GM18868 (cell line): ENCODE measurements at regions not wholly inside any gene's neighbourhood (a gene's known extent, or its start where the extent isn't known, plus 50 kb on each side); places are given as distances from the start of the nearest gene placed in this dataset.

ENCODE experiments used
- ATAC-seq: cut with Tn5 transposase; IDR thresholded peaks from one replicate; pipeline ENCODE4 v1.9.1; 2021; ENCODE audit warnings: mild to moderate bottlenecking, moderate library complexity; ENCODE audit not compliant: unreplicated experiment

- no peak for ATAC-seq
These were observed 131.4 kb downstream of the UCHL1 start for GRCh38 chr4:41388080-41388479.

- no peak for ATAC-seq
These were observed 132.6 kb downstream of the UCHL1 start for GRCh38 chr4:41389356-41389755.

GRCh38 chr4:41390661-41391060, 133.9 kb downstream of the UCHL1 start:
- no peak for ATAC-seq

GRCh38 chr4:41391271-41391670, 134.5 kb downstream of the UCHL1 start:
- ATAC-seq = no peak

GRCh38 chr4:41394481-41394894, 137.8 kb downstream of the UCHL1 start:
- no peak for ATAC-seq

- no peak for ATAC-seq
These were observed 139.5 kb downstream of the UCHL1 start for GRCh38 chr4:41396214-41396613.

- ATAC-seq = no peak
These were observed 140.1 kb downstream of the UCHL1 start for GRCh38 chr4:41396869-41397268.

- no peak for ATAC-seq
These were observed 138.7 kb upstream of the LIMCH1 start for GRCh38 chr4:41399231-41399630.

GRCh38 chr4:41400296-41400695, 137.7 kb upstream of the LIMCH1 start:
- ATAC-seq = no peak

GRCh38 chr4:41405464-41406112, 132.4 kb upstream of the LIMCH1 start:
- no peak for ATAC-seq

GRCh38 chr4:41406113-41406516, 131.8 kb upstream of the LIMCH1 start:
- no peak for ATAC-seq

- ATAC-seq = no peak
These were observed 129.8 kb upstream of the LIMCH1 start for GRCh38 chr4:41408150-41408549.

- no peak for ATAC-seq
These were observed 128.9 kb upstream of the LIMCH1 start for GRCh38 chr4:41408859-41409593.

GRCh38 chr4:41409594-41409895, 128.4 kb upstream of the LIMCH1 start:
- no peak for ATAC-seq

GRCh38 chr4:41410049-41410448, 127.9 kb upstream of the LIMCH1 start:
- no peak for ATAC-seq

- no peak for ATAC-seq
These were observed 124.1 kb upstream of the LIMCH1 start for GRCh38 chr4:41413670-41414411.

GRCh38 chr4:41414412-41414779, 123.6 kb upstream of the LIMCH1 start:
- no peak for ATAC-seq

GRCh38 chr4:41418444-41418843, 119.5 kb upstream of the LIMCH1 start:
- ATAC-seq = no peak

GRCh38 chr4:41420541-41420940, 117.4 kb upstream of the LIMCH1 start:
- no peak for ATAC-seq

- ATAC-seq = no peak
These were observed 114.8 kb upstream of the LIMCH1 start for GRCh38 chr4:41423117-41423516.

- no peak for ATAC-seq
These were observed 113.4 kb upstream of the LIMCH1 start for GRCh38 chr4:41424522-41424921.

- ATAC-seq = no peak
These were observed 112.3 kb upstream of the LIMCH1 start for GRCh38 chr4:41425650-41426049.
